ENCODE measurements at regions not wholly inside any gene's neighbourhood (a gene's known extent, or its start where the extent isn't known, plus 50 kb on each side); places are given as distances from the start of the nearest gene placed in this dataset.
A peak's percentile ranks its signal among the peaks of the same experiment; 100 is the strongest.

- ATAC-seq (no peak), DNase-seq (ENCODE audit: low spot score) (no peak)
Measured at GRCh38 chr3:189500299-189500698, 130.9 kb upstream of the TP63 start.

DNA sequence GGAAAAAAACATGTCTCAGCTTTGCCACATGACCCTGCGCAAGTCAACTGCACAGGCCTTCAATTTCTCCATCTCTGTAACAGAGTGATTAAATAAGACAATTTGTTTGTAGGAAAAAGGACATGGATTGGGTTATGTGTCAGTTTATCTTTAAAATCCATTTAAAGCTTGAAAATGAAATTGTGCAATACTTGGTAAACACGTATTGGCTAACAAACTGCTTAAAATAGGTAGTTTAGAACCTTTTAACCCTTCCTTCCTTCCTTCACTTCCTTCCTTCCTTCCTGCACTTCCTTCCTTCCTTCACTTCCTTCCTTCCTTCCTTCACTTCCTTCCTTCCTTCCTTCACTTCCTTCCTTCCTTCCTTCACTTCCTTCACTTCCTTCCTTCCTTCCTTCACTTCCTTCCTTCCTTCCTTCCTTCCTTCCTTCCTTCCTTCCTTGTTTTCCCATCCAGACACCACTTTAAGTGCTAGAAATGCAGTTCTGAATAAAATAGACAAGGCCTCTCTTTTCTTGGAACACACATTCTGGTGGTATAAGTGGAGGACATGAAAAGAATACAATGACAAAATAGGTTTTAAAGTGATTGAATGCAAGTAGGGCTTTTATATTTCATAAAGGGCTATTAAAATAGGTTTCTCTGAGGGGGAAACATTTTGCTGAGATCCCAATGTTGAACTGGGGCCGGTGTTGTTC lies 130.2 kb upstream of the TP63 start:
- ATAC-seq (peak; percentile 18), DNase-seq (ENCODE audit: low spot score) (no peak)

GRCh38 chr3:189502256-189502655 lies 128.9 kb upstream of the TP63 start:
- ATAC-seq (no peak), DNase-seq (ENCODE audit: low spot score) (no peak)

GRCh38 chr3:189502676-189503257 lies 128.4 kb upstream of the TP63 start:
- no peak for ATAC-seq

GRCh38 chr3:189507856-189508255 lies 123.3 kb upstream of the TP63 start:
- DNase-seq (ENCODE audit: low spot score), result no peak

More at GRCh38 chr3:189502676-189503257, 128.4 kb upstream of the TP63 start:
- no peak for DNase-seq (ENCODE audit: low spot score)

GRCh38 chr3:189508784-189509501 lies 122.2 kb upstream of the TP63 start:
- ATAC-seq, result no peak
- DNase-seq (ENCODE audit: low spot score), result no peak

More at GRCh38 chr3:189507856-189508255, 123.3 kb upstream of the TP63 start:
- no peak for ATAC-seq

DNA sequence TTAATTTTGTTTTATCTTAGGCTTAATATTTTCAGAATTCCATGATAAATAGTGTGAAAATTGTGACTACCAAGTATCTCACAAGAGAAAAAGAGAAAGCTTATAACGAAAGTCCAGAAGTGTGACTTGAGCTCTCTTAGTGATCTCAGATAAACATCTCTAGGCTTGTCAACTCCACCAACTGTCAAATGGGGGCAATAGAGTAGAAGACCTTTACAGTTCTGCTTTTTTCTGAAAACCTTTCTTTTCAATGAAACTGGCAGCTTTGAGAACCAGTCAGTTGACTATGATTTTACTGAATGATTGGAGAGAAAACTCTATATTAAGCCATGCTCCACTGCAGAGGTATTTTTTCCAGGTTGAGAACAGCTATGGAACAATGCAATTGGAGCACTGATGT lies 119.2 kb upstream of the TP63 start:
- ATAC-seq, result no peak
- DNase-seq (ENCODE audit: low spot score), result no peak

DNA sequence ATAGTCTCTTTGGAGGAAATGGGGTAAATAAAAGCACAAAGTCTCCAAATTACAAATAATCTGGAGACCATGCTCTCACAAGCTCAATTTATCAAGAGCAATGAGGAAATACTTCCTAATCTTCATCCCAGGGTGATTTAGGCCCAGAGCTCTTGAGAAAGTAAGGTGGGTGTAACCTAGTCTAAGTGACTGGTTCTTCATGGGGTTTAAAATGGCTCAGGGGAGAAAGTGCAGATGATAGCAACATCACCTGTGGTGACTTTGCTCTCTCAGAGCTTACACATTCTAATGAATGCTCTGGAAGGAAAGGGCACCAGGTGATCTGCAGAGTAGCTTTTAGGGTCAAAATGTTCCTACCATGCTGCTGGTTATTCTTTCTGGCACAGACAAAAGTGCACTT lies 118.4 kb upstream of the TP63 start:
- DNase-seq (ENCODE audit: low spot score) (no peak), ATAC-seq (no peak)

DNA sequence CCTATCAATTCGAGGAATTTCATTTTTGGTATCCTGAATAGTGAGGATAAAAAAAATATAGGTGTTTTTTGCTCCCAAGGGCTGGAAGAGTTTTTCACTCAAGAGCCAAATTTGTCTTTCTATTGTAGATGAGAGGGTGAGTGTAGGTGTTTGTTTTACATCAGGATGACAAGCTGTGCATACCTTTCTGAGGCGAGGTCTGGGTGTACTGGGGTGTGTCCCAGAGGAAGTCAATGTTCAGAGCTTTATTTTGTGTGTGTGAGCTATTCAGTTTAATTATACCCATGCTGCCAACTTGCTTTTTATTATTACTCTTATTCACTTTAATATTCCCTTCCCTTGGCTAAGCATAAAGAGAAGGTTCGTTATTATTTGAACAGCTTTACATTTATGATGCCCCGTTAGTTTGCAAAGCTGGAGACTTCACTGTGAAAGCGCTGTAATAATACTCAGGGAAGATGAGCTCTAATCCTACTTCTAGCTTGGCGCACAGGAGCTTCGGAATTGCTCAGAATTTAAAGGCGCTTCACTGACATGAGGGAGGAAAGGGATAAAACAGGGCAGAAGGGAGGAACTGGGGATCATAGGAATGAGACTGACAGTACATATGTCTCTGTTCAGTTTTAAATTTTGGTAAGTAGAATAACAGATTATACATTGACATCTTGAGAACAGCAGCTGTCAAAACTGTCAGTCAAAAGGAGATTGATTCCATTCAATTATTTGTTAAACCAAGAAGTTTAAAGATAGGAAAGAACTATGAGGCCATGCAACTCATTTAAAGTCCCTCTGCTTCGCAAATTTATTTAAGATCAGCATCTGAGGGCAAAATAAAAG lies 117.7 kb upstream of the TP63 start:
- DNase-seq (ENCODE audit: low spot score), result no peak
- ATAC-seq, result no peak

- DNase-seq (ENCODE audit: low spot score) (no peak), ATAC-seq (no peak)
Measured at GRCh38 chr3:189516039-189516438, 115.2 kb upstream of the TP63 start.

DNA sequence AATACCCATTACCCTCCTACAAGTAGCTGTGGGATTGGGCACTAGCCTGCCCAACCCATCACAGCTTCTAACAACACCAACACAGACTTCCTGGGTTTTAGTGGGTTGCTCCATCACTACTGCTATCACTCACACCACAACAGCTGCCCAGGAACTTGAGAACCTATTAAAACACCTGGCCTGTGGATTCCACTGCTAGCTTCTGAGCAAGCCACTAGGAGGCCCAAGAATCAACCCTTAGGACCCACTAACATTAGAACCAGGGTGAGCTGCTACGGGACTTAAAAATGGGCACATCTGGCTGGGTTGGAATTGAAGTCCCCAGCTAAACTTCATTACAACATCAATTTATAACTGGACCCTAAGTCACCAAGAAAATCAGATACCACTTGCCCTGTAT lies 113.2 kb upstream of the TP63 start:
- ATAC-seq, result no peak
- no peak for DNase-seq (ENCODE audit: low spot score)

- DNase-seq (ENCODE audit: low spot score) (no peak), ATAC-seq (no peak)
Measured at GRCh38 chr3:189519458-189519857, 111.7 kb upstream of the TP63 start.

GRCh38 chr3:189529468-189529867 lies 101.7 kb upstream of the TP63 start:
- ATAC-seq, result no peak
- DNase-seq (ENCODE audit: low spot score), result no peak

DNA sequence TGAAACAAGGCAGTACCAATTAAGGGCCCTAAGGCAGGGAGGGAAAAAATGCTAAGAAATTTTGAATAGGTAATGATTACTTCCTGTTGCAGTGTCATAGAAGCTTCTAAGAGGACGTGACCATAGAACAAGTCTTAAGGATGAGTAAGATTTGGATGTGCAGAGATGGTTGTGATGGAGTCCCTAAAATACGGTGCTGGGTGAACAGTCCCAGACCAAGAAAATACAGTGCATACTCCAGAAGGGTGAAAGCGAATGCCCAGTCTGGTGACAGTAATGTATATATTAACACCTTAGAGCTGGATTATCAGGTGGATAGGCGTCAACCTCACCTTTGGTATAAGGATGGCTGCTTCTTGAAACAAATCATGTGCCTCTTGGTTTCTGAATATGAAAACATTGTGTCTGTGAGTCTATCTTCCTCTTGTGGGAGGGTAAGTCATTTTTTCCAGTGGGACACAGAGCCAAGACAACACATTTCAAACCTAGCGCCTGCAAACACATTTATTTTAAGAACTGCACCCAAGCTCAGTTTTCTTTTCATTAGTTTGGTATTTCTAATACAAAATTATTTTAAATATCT lies 101.2 kb upstream of the TP63 start:
- no peak for ATAC-seq
- DNase-seq (ENCODE audit: low spot score), result no peak

- no peak for ATAC-seq
- DNase-seq (ENCODE audit: low spot score), result no peak
Measured at GRCh38 chr3:189530822-189531221, 100.4 kb upstream of the TP63 start.

DNA sequence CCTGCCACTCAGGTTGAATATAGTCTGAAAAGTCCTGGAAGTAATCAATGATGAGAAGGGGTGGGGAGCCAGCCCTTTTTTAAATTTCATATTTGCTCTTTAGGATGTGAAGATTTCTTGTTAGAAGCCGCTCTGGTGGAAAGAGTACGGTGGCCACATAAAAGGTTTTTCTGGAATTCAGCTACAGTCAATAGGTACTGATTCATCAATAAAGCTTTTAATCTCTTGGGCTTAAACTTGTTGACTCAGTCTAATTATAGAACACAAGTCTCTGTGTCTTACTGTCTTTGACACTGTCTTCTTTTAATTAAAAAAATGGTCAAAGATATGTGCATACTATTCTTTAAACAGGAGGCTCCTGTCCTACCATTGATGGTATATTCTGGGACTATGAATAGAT lies 99.9 kb upstream of the TP63 start:
- ATAC-seq, result no peak
- no peak for DNase-seq (ENCODE audit: low spot score)

- DNase-seq (ENCODE audit: low spot score), result no peak
- no peak for ATAC-seq
Measured at GRCh38 chr3:189534531-189534930, 96.7 kb upstream of the TP63 start.

- DNase-seq (ENCODE audit: low spot score) (no peak), ATAC-seq (no peak)
Measured at GRCh38 chr3:189537135-189537534, 94.1 kb upstream of the TP63 start.

DNA sequence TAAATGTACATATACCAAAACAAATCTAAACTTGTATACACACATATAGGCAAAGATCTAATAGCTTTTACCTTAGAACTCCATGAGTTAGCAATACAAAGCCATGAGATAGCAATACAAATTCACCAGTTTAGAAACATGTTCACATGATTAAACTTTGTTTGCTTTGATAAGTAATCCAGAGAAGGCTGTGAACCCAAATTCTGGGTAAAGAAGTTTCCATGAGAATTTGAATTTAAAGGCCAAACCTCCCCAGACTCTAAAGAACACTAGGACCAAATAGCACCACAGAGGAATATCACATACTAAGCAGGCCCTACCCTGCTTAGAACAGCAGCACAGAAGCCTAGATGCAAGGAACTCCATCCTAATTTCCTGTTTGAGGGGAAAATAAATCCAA lies 83.7 kb upstream of the TP63 start:
- ATAC-seq (peak; percentile 77), DNase-seq (ENCODE audit: low spot score) (no peak)

GRCh38 chr3:189548053-189548452 lies 83.1 kb upstream of the TP63 start:
- DNase-seq (ENCODE audit: low spot score) (peak; percentile 68), ATAC-seq (peak; percentile 87)

DNA sequence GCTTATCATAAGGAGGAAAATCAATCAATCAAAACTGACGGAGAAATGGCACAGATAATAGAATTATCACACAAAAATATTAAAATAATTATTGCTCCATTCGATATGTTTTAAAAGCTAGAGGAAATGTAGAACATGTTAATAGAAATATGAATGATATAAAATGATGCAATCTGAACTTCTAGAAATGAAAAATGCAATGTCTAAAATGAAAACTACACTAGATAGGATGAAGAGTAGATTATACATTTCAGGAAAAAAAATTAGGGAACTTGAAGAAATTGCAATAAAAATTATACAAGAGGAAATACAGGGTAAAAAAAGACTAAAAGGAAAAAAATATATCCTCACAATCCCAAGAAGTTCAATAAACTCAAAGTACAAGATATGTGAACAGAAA lies 80.2 kb upstream of the TP63 start:
- ATAC-seq, result no peak
- no peak for DNase-seq (ENCODE audit: low spot score)

Measured in left lobe of liver (tissue), 2 donors.